Thyroid gland (tissue), 4 donors: ENCODE measurements at regions not wholly inside any gene's neighbourhood (a gene's known extent, or its start where the extent isn't known, plus 50 kb on each side); places are given as distances from the start of the nearest gene placed in this dataset.

Experiments used
- DNase-seq, 2 donors: peaks; one replicate each; pipeline ENCODE4 v3.0.0-alpha.2; 2019
- H3K27ac ChIP-seq, 3 donors: fragments of 200-600 bp; sonication (generic); 1 replicate in 2 of 3; 2 replicates in 1 of 3; pipeline ENCODE4 v1.5.1; 2016 to 2019; ENCODE audit warnings: mild to moderate bottlenecking in 1 of 3, moderate library complexity in 1 of 3
- H3K27me3 ChIP-seq: fragments of 200-600 bp; sonication (generic); one replicate; pipeline ENCODE4 v1.5.1; 2019
- H3K36me3 ChIP-seq, 2 donors: fragments of 200-600 bp; sonication (generic); one replicate each; pipeline ENCODE4 v1.5.1; 2016 to 2019
- H3K4me1 ChIP-seq, 2 donors: fragments of 200-600 bp; sonication (generic); one replicate each; pipeline ENCODE4 v1.5.1; 2017 to 2019
- H3K4me3 ChIP-seq, 3 donors: fragments of 200-600 bp; sonication (generic); replicated peaks in 1 of 3; 1 replicate in 2 of 3; 2 replicates in 1 of 3; pipeline ENCODE4 v1.5.1; 2016; ENCODE audit warnings: mild to moderate bottlenecking in 1 of 3
- H3K9me3 ChIP-seq: fragments of 200-600 bp; sonication (generic); one replicate; pipeline ENCODE4 v1.5.1; 2017
- POLR2A ChIP-seq, 2 donors: fragments of 450-650 bp; IDR thresholded peaks; one replicate each; pipeline ENCODE4 v1.6.1; 2017; ENCODE audit warnings: antibody characterized with exemption in 2 of 2, mild to moderate bottlenecking in 2 of 2, moderate library complexity in 1 of 2
- WGBS, 2 donors: methylation state at CpG; one replicate each; pipeline ENCODE4 v1.1.5; 2017; 5-methylcytosine and 5-hydroxymethylcytosine counted together
- intact Hi-C: fragments of 100-400 bp; cut with DNase I; formaldehyde crosslinking; loops from one replicate; pipeline ENCODE4 v1.15.1; 2023
- TF ChIP-seq, protein P1 (sequence below), 6 experiments: fragments of 200-600 bp in 3 of 6; fragments of 450-650 bp in 3 of 6; sonication (generic) in 3 of 6; IDR thresholded peaks; one replicate each; pipeline ENCODE4 v1.5.1; 2016 to 2019; ENCODE audit warnings: antibody characterized with exemption in 6 of 6, mild to moderate bottlenecking in 2 of 6, inconsistent platforms in 1 of 6, moderate library complexity in 1 of 6

GRCh38 chr3:66583424-66584040, 82.7 kb upstream of the LRIG1 start:
- no peak overlapping the region for H3K27ac ChIP-seq
- no peaks in the 10 kb centered on the region for H3K36me3 ChIP-seq
- no peaks in the 10 kb centered on the region for H3K27me3 ChIP-seq
- no peaks in the 10 kb centered on the region for H3K9me3 ChIP-seq
- H3K4me3 ChIP-seq, result no peak overlapping the region
- no peak for DNase-seq
- intact Hi-C loops, result loop anchor here (10.0 kb wide), 1 partner anchor 179 kb away; no protein-coding TSS in a partner anchor
- H3K4me1 ChIP-seq, result peaks cover 0 to 6% of the 10 kb centered on the region in 2 donors
- 84 to 89% methylated on average over 4 of the region's 4 CpGs for WGBS, 2 donors
- no peak for TF ChIP-seq POLR2A (IDR thresholded peaks at IDR 0.05)
- TF ChIP-seq, protein P1, sequence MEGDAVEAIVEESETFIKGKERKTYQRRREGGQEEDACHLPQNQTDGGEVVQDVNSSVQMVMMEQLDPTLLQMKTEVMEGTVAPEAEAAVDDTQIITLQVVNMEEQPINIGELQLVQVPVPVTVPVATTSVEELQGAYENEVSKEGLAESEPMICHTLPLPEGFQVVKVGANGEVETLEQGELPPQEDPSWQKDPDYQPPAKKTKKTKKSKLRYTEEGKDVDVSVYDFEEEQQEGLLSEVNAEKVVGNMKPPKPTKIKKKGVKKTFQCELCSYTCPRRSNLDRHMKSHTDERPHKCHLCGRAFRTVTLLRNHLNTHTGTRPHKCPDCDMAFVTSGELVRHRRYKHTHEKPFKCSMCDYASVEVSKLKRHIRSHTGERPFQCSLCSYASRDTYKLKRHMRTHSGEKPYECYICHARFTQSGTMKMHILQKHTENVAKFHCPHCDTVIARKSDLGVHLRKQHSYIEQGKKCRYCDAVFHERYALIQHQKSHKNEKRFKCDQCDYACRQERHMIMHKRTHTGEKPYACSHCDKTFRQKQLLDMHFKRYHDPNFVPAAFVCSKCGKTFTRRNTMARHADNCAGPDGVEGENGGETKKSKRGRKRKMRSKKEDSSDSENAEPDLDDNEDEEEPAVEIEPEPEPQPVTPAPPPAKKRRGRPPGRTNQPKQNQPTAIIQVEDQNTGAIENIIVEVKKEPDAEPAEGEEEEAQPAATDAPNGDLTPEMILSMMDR (IDR thresholded peaks at IDR 0.05), result no peak

GRCh38 chr3:66585520-66586095, 84.8 kb upstream of the LRIG1 start:
- Histone ChIP-seq H3K27ac (no peak overlapping the region), H3K9me3 (no peaks in the 10 kb centered on the region), H3K27me3 (no peaks in the 10 kb centered on the region), H3K36me3 (no peaks in the 10 kb centered on the region), H3K4me3 (no peak overlapping the region), H3K4me1 (peaks cover 0 to 6% of the 10 kb centered on the region in 2 donors)
- TF ChIP-seq POLR2A (IDR thresholded peaks at IDR 0.05), result no peak
- TF ChIP-seq, protein P1 (IDR thresholded peaks at IDR 0.05), result no peak
- DNase-seq, result no peak
- intact Hi-C loops, result loop anchor here (10.0 kb wide), 1 partner anchor 181 kb away; no protein-coding TSS in a partner anchor
- 86 to 95% methylated on average over 1 of the region's 1 CpG for WGBS, 2 donors

DNA sequence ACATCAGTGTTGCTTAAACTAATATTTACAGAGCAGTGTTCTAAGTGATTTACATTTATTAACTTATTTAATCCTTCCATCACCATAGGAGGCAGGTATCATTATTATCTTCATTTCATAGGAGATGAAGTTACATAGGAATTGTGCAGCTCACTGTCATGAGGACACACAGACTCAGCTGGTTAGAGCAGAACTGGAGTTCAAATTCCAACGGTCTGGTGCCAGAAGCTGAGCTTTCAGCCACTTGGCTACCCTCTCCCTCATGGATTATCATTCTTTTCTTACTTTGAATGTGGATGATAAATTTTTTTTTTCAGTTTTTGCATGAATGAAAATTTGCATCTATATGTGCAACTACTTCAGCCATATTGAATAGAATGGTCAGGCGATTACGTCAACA, 86.0 kb upstream of the LRIG1 start:
- Histone ChIP-seq H3K36me3 (no peaks in the 10 kb centered on the region), H3K4me3 (no peak overlapping the region), H3K9me3 (no peaks in the 10 kb centered on the region), H3K27me3 (no peaks in the 10 kb centered on the region), H3K27ac (no peak overlapping the region), H3K4me1 (peaks cover 0 to 6% of the 10 kb centered on the region in 2 donors)
- WGBS, 2 donors, result 92 to 95% methylated on average over 3 of the region's 3 CpGs
- DNase-seq, result no peak
- TF ChIP-seq POLR2A (IDR thresholded peaks at IDR 0.05), result no peak
- TF ChIP-seq, protein P1 (IDR thresholded peaks at IDR 0.05), result no peak
- intact Hi-C loops, result loop anchor here (10.0 kb wide), 1 partner anchor 182 kb away; no protein-coding TSS in a partner anchor

DNA sequence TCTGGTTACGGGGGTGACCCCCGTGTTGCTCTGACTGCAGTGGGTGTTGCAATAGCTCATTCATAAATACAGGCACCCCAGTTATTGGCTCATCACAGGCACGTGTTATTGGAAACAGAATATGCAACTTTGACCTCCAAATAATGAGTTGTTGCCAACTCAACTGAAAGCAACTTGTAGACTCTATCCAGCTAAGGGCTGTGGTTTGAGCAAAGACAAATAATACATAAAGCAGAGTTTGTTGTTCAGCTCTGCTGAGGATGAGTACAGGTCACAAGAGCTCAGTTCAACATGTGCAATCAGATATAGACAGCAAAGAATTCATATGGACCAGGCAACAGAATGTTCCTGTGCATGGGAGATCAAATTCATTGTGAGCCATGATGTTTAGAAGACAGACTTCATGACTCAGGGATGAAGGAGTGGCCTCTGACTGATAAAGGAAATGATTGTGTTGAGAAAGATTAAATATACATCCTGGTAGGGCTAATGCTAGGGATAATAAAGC, 87.6 kb upstream of the LRIG1 start:
- H3K4me1 ChIP-seq, result peaks cover 0 to 1% of the 10 kb centered on the region in 2 donors
- H3K9me3 ChIP-seq, result no peaks in the 10 kb centered on the region
- DNase-seq, result no peak
- H3K36me3 ChIP-seq, result no peaks in the 10 kb centered on the region
- H3K27me3 ChIP-seq, result no peaks in the 10 kb centered on the region
- H3K4me3 ChIP-seq, result no peak overlapping the region
- no peak overlapping the region for H3K27ac ChIP-seq
- WGBS, 2 donors, result 90 to 93% methylated on average over 3 of the region's 3 CpGs
- TF ChIP-seq, protein P1 (IDR thresholded peaks at IDR 0.05), result no peak
- TF ChIP-seq POLR2A (IDR thresholded peaks at IDR 0.05), result no peak
- intact Hi-C loops, result loop anchor here (10.0 kb wide), 1 partner anchor 184 kb away; no protein-coding TSS in a partner anchor
